ENCODE measurements at regions not wholly inside any gene's neighbourhood (a gene's known extent, or its start where the extent isn't known, plus 50 kb on each side); places are given as distances from the start of the nearest gene placed in this dataset.
"Not testable (repeated sequence)": the region's sequence is repeated elsewhere in the genome, so short reads cannot be mapped to it uniquely, and the experiment has no call there.

DNA sequence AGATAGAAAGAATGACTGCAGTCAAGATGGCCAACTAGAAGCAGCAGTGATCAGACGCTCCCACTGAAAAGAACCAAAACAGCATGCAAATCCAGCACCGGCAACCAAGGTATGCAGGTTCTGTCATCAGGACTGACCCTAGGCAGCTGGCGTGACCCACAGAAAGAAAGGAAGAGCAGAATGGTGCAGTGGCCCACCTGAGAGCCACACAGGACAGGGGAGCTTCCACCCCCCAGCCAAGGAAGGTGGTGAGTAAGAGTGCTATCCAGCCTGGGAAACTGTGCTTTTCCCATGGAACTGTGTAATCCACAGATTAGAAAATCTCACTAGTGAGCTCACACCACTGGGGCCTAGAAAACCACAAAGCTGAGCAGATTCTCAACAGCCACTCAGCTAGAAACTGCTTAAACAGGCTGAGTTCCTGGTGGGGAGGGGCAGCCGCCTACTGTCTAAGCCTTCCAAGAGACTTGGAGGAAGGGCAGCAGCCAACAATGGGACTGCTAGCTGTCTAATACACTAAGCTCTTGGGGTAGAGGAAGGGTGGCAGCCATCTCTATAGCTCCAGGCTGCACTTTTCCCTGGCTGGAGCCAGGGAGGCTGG is 127.9 kb downstream of the EVA1A start:
- POLR2A ChIA-PET = no interaction called here

DNA sequence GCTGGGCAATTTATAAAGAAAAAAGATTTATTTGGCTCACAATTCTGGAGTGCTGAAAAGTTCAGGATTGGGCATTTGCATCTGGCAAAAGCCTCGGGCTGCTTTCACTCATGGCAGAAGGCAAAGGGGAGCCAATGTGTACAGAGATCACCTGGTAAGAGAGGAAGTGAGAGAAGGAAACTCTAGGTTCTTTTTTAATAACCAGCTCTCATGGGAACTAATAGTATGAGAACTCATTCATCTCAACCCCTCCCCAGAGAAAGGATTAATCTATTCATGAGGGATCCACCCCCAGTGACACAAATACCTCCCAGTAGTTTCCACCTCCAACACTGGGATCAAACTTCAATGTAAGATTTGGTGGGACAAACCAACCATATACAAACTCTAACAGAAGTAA is 129.0 kb downstream of the EVA1A start:
- TF ChIP-seq, protein P1, sequence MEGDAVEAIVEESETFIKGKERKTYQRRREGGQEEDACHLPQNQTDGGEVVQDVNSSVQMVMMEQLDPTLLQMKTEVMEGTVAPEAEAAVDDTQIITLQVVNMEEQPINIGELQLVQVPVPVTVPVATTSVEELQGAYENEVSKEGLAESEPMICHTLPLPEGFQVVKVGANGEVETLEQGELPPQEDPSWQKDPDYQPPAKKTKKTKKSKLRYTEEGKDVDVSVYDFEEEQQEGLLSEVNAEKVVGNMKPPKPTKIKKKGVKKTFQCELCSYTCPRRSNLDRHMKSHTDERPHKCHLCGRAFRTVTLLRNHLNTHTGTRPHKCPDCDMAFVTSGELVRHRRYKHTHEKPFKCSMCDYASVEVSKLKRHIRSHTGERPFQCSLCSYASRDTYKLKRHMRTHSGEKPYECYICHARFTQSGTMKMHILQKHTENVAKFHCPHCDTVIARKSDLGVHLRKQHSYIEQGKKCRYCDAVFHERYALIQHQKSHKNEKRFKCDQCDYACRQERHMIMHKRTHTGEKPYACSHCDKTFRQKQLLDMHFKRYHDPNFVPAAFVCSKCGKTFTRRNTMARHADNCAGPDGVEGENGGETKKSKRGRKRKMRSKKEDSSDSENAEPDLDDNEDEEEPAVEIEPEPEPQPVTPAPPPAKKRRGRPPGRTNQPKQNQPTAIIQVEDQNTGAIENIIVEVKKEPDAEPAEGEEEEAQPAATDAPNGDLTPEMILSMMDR (IDR thresholded peaks at IDR 0.05; ENCODE audit: insufficient read depth, low read depth, low read length) = no peak
- H3K36me3 ChIP-seq (ENCODE audit: control insufficient read depth, insufficient read depth, low read length) = no peaks in the 10 kb centered on the region
- ChIA-PET POLR2A (no interaction called here), CTCF (interaction anchor here (1.2 to 1.4 kb wide), 2 partner anchors 21 to 35 kb away, joined by 3 read pairs; no protein-coding TSS in a partner anchor)
- no peak overlapping the region for H3K4me3 ChIP-seq (ENCODE audit: low read depth, low read length)
- H3K27me3 ChIP-seq (ENCODE audit: control insufficient read depth, insufficient read depth, low read length) = peaks cover 4% of the 10 kb centered on the region
- no peak for DNase-seq (ENCODE audit: low read depth)

More for the DNA sequence above, 127.9 kb downstream of the EVA1A start:
- Histone ChIP-seq H3K27me3 (ENCODE audit: control insufficient read depth, insufficient read depth, low read length) (peaks cover 6% of the 10 kb centered on the region), H3K36me3 (ENCODE audit: control insufficient read depth, insufficient read depth, low read length) (no peaks in the 10 kb centered on the region), H3K4me3 (ENCODE audit: low read depth, low read length) (no peak overlapping the region)
- DNase-seq (ENCODE audit: low read depth) = no peak
- CTCF ChIA-PET = interaction anchor here (0.6 to 1.4 kb wide), 4 partner anchors 19 to 234 kb away, joined by 3 read pairs; partner anchors contain the start of gene TACR1
- TF ChIP-seq, protein P1 (IDR thresholded peaks at IDR 0.05; ENCODE audit: insufficient read depth, low read depth, low read length) = no peak

DNA sequence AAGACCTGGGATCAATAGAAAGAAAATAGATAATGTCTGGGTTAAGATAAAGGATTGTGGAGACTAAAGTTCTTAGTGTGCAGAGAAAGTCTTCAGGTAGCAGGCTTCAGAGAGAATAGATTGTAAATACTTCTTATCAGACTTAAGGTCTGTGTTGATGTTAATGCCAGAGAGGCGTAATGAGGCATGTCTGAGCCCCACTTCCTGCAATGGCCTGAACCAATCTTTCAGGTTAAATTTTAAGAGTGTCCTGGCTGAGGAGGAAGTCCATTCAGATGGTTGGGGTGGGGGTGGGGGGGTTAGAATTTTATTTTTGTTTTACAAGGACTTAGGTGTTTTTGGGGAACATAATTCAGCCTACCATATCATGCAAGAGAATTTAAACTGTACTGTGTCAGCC is 129.5 kb downstream of the EVA1A start:
- H3K36me3 ChIP-seq (ENCODE audit: control insufficient read depth, insufficient read depth, low read length) = no peaks in the 10 kb centered on the region
- H3K4me3 ChIP-seq (ENCODE audit: low read depth, low read length) = no peak overlapping the region
- ChIA-PET POLR2A (no interaction called here), CTCF (no interaction called here)
- no peak for DNase-seq (ENCODE audit: low read depth)
- TF ChIP-seq, protein P1 (IDR thresholded peaks at IDR 0.05; ENCODE audit: insufficient read depth, low read depth, low read length) = no peak
- H3K27me3 ChIP-seq (ENCODE audit: control insufficient read depth, insufficient read depth, low read length) = peaks cover 2% of the 10 kb centered on the region; the same call in 1 of the 2 replicates

DNA sequence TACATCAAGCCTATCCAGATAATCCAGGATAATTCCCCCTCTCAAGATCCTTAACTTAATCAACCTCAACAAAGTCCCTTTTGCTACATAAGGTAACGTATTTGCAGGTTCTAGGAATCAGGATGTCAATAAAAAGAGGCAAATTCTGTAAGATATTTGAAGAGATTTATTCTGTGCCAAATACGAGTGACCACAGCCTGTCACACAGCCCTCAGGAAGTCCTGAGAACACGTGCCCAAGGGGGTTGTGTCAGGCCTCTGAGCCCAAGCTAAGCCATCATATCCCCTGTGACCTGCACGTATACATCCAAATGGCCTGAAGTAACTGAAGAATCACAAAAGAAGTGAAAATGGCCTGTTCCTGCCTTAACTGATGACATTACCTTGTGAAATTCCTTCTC is 130.3 kb downstream of the EVA1A start:
- H3K36me3 ChIP-seq (ENCODE audit: control insufficient read depth, insufficient read depth, low read length); H3K27me3 ChIP-seq (ENCODE audit: control insufficient read depth, insufficient read depth, low read length); DNase-seq (ENCODE audit: low read depth); POLR2A ChIA-PET; CTCF ChIA-PET; H3K4me3 ChIP-seq (ENCODE audit: low read depth, low read length): not testable (repeated sequence)

DNA sequence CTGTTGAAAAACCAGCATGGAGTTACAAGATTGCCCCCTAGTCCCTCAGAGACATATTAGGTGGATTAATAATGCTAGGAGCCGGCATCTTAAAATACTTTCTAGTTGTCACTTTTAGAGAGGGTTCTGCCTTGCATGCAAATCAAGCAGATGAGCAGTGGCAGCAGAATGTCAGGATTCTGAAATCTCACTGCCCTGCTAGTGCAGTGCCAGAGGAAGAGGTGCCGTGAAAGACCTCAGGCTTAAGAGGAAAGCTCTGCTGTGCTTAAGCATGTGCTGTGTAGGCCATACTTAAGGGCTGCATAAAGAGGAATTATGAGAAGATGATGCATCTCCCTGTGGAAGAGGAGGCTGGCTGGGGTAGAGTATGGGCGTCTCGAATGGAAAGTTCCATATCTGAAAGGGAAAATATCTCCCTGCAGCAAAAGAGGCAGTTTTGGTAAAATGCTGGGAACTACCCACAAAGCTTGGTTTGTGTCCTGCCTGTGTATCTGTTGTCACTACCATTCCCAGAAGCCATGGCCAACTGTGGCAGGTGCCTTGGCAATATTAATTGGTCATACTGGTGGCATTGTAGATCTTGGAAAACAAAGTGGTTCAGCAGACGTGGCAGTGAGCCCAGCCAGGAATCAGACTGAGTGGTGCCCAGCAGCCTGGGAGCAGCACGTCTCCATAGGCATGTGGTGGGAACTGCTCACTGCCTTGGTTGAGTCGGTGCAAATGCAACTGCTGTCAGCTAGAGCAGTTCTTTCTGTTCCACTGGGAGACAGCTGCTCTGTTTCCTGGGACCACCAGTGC is 131.9 kb downstream of the EVA1A start:
- Histone ChIP-seq H3K36me3 (ENCODE audit: control insufficient read depth, insufficient read depth, low read length) (no peaks in the 10 kb centered on the region), H3K27me3 (ENCODE audit: control insufficient read depth, insufficient read depth, low read length) (peaks cover 2% of the 10 kb centered on the region; the same call in 1 of the 2 replicates), H3K4me3 (ENCODE audit: low read depth, low read length) (no peak overlapping the region)
- TF ChIP-seq, protein P1 (IDR thresholded peaks at IDR 0.05; ENCODE audit: insufficient read depth, low read depth, low read length) = no peak
- CTCF ChIA-PET = no interaction called here
- POLR2A ChIA-PET = no interaction called here
- DNase-seq (ENCODE audit: low read depth) = no peak
